ENCODE measurements at regions not wholly inside any gene's neighbourhood (a gene's known extent, or its start where the extent isn't known, plus 50 kb on each side); places are given as distances from the start of the nearest gene placed in this dataset.
"Not testable (repeated sequence)": the region's sequence is repeated elsewhere in the genome, so short reads cannot be mapped to it uniquely, and the experiment has no call there.

DNA sequence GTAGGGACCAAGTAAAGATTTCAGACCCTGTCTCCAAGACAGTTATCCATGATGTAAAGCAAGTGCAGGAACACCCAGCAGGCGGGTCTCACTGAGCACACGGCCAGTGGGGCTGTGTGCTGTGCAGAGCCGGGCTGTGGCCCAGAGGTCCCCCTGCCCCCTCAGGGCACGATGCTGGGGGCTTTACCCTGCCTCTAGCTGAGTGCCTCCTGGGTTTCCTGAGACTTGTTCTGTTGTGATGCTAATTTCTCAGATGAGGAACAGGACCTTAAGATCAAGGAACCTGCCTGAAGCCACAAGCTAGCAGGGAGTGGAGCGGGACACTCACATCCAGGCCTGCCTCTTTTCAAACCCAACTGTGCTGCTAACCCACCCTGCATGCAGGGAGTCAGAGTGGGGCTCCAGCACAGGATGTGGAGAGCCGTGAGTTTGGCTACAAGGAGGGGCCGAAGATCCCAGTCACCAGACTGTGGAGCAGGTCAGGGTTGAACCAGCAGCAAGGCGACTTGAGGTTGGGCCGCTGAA is 76.1 kb upstream of the LYZL2 start:
- H3K27ac Mint-ChIP-seq: no peak overlapping the region
- no peaks in the 10 kb centered on the region for H3K36me3 Mint-ChIP-seq
- H3K9me3 ChIP-seq (ENCODE audit: low read depth): no peaks in the 10 kb centered on the region
- H3K27me3 ChIP-seq: no peaks in the 10 kb centered on the region
- no peaks in the 10 kb centered on the region for H4K20me1 ChIP-seq (ENCODE audit: low read depth)
- H3K36me3 ChIP-seq: no peaks in the 10 kb centered on the region
- no peak overlapping the region for H3K4me3 Mint-ChIP-seq
- H3K9ac ChIP-seq: no peak overlapping the region
- no peak for DNase-seq (ENCODE audit: low spot score)
- H3K9me3 Mint-ChIP-seq: peaks cover 4% of the 10 kb centered on the region
- H3K4me1 Mint-ChIP-seq: peaks cover 35% of the 10 kb centered on the region
- H3K79me2 ChIP-seq (ENCODE audit: low read depth): no peaks in the 10 kb centered on the region
- H3F3A ChIP-seq (ENCODE audit: low read depth): no peaks in the 10 kb centered on the region
- H3K4me2 ChIP-seq: peak overlapping the region; percentile 41
- peaks cover 13% of the 10 kb centered on the region for H3K27me3 Mint-ChIP-seq (ENCODE audit: insufficient read depth, low read depth)
- TF ChIP-seq, protein P1, sequence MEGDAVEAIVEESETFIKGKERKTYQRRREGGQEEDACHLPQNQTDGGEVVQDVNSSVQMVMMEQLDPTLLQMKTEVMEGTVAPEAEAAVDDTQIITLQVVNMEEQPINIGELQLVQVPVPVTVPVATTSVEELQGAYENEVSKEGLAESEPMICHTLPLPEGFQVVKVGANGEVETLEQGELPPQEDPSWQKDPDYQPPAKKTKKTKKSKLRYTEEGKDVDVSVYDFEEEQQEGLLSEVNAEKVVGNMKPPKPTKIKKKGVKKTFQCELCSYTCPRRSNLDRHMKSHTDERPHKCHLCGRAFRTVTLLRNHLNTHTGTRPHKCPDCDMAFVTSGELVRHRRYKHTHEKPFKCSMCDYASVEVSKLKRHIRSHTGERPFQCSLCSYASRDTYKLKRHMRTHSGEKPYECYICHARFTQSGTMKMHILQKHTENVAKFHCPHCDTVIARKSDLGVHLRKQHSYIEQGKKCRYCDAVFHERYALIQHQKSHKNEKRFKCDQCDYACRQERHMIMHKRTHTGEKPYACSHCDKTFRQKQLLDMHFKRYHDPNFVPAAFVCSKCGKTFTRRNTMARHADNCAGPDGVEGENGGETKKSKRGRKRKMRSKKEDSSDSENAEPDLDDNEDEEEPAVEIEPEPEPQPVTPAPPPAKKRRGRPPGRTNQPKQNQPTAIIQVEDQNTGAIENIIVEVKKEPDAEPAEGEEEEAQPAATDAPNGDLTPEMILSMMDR (IDR thresholded peaks at IDR 0.05): no peak
- no peak for TF ChIP-seq EZH2 (IDR thresholded peaks at IDR 0.05)
- TF ChIP-seq EZH2phosphoT487 (IDR thresholded peaks at IDR 0.05): no peak
- no peak overlapping the region for H3K4me3 ChIP-seq
- peaks cover 11% of the 10 kb centered on the region for H3K4me1 ChIP-seq
- H2AFZ ChIP-seq (replicated peaks): peak overlapping the region; percentile 73
- H3K27ac ChIP-seq: no peak overlapping the region

DNA sequence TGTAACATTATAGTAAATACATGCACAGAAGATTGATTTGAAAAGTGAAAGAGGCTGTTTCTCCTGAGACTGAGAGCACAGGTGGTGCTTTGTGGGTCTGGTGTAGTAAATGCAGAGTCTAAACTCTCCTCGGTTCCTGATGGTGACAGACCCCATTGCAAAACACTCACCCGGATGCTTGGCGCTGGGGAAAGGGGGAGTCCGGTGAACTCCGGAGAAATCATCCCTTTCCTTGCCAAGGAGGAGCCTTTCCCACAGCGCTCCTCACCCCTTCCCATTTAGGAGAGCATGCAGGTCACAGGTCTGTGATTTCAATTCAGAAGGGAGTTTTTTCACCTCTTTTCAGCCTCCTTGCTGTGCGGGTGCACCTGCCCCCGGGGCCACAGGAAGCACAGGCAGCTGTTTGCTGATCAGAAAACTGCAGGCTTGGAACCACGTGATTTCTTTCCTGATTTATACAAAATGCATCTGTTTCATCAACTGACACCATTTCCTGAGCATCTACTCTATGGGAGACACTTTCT is 75.6 kb upstream of the LYZL2 start:
- Histone ChIP-seq H3K27ac (no peak overlapping the region), H3K4me2 (peak overlapping the region; percentile 41), H3K27me3 (no peaks in the 10 kb centered on the region), H2AFZ (replicated peaks) (peak overlapping the region; percentile 73), H3K9ac (no peak overlapping the region), H3K79me2 (ENCODE audit: low read depth) (no peaks in the 10 kb centered on the region), H3K4me1 (peaks cover 16% of the 10 kb centered on the region), H3K9me3 (ENCODE audit: low read depth) (no peaks in the 10 kb centered on the region), H4K20me1 (ENCODE audit: low read depth) (no peaks in the 10 kb centered on the region), H3F3A (ENCODE audit: low read depth) (no peaks in the 10 kb centered on the region), H3K4me3 (no peak overlapping the region), H3K36me3 (no peaks in the 10 kb centered on the region)
- Mint-ChIP-seq H3K4me1 (peaks cover 41% of the 10 kb centered on the region), H3K4me3 (no peak overlapping the region), H3K27me3 (ENCODE audit: insufficient read depth, low read depth) (peaks cover 13% of the 10 kb centered on the region), H3K27ac (peak overlapping the region; percentile 53), H3K36me3 (no peaks in the 10 kb centered on the region), H3K9me3 (peaks cover 4% of the 10 kb centered on the region)
- TF ChIP-seq EZH2phosphoT487 (IDR thresholded peaks at IDR 0.05) (no peak), EZH2 (IDR thresholded peaks at IDR 0.05) (no peak)
- TF ChIP-seq, protein P1 (IDR thresholded peaks at IDR 0.05): no peak
- DNase-seq (ENCODE audit: low spot score): no peak

DNA sequence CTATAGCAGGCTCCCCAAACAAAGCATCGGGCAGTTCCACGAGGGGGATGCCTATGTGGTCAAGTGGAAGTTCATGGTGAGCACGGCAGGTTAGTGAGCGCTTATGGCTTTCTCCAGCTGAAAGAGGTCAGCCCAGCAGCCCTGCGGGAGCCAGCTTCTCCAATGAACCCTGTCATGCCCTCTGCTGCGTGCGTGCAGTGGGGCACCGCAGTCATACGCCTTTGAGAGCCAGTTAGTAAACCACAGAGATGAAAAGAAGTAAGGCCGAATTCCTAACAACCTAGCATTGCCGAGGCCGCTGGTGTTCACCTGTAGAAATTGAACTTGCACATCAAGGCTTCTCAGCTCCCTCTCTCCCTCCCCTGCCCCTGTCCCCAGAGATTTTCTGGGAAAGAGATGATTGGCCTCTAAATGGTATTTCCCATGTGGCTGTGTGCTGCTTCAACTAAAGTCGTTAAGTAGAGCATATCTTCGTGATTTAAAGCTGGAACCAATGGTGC is 75.1 kb upstream of the LYZL2 start:
- H3K4me3 Mint-ChIP-seq: not testable (repeated sequence)

DNA sequence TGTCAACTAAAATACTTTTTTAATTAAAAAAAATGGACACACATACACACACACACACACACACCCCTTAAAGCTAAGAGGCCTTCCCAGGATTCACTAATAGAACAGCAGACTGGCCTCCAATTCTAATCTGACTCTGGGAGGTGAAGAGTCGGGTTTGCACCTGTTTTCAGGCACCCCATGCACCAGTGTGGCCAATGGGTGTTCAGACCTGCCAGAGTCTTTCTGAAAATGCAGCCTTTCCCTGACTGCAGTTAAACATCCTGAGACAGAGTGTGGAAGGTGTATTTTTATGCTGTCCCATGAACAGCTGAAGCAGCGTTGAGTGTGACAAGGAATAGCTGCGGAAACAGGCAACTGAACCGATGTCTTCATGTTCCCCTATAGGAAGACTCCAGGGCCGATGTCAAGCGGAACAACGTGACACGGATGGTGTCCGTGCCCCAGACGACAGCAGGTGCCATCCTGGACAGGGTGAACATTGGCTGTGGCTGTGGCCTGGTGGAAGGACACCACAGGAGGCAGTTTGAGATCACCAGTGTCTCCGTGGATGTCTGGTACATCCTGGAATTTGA is 74.6 kb upstream of the LYZL2 start:
- Mint-ChIP-seq H3K9me3 (peaks cover 2% of the 10 kb centered on the region), H3K4me3 (no peak overlapping the region), H3K27me3 (ENCODE audit: insufficient read depth, low read depth) (peaks cover 7% of the 10 kb centered on the region), H3K27ac (no peak overlapping the region), H3K4me1 (peaks cover 49% of the 10 kb centered on the region), H3K36me3 (no peaks in the 10 kb centered on the region)
- Histone ChIP-seq H3K27ac (no peak overlapping the region), H3K36me3 (no peaks in the 10 kb centered on the region), H3K4me2 (no peak overlapping the region), H3K9me3 (ENCODE audit: low read depth) (no peaks in the 10 kb centered on the region), H3F3A (ENCODE audit: low read depth) (no peaks in the 10 kb centered on the region), H2AFZ (replicated peaks) (no peak overlapping the region), H3K79me2 (ENCODE audit: low read depth) (no peaks in the 10 kb centered on the region), H3K9ac (no peak overlapping the region), H3K4me3 (no peak overlapping the region), H4K20me1 (ENCODE audit: low read depth) (no peaks in the 10 kb centered on the region), H3K4me1 (peaks cover 19% of the 10 kb centered on the region), H3K27me3 (no peaks in the 10 kb centered on the region)
- DNase-seq (ENCODE audit: low spot score): no peak
- TF ChIP-seq EZH2phosphoT487 (IDR thresholded peaks at IDR 0.05) (no peak), EZH2 (IDR thresholded peaks at IDR 0.05) (no peak)
- TF ChIP-seq, protein P1 (IDR thresholded peaks at IDR 0.05): no peak

More for the DNA sequence above, 75.1 kb upstream of the LYZL2 start:
- H3K9me3 ChIP-seq (ENCODE audit: low read depth); H3K4me2 ChIP-seq; H3K27ac ChIP-seq; H3K9ac ChIP-seq; DNase-seq (ENCODE audit: low spot score); H3K27me3 ChIP-seq; H3K9me3 Mint-ChIP-seq; H3F3A ChIP-seq (ENCODE audit: low read depth); H3K36me3 Mint-ChIP-seq; H4K20me1 ChIP-seq (ENCODE audit: low read depth); H3K79me2 ChIP-seq (ENCODE audit: low read depth); H3K4me3 ChIP-seq; H3K36me3 ChIP-seq; H2AFZ ChIP-seq (replicated peaks); H3K27ac Mint-ChIP-seq: not testable (repeated sequence)
- peaks cover 19% of the 10 kb centered on the region for H3K4me1 ChIP-seq
- Mint-ChIP-seq H3K27me3 (ENCODE audit: insufficient read depth, low read depth) (peaks cover 13% of the 10 kb centered on the region), H3K4me1 (peaks cover 45% of the 10 kb centered on the region)

DNA sequence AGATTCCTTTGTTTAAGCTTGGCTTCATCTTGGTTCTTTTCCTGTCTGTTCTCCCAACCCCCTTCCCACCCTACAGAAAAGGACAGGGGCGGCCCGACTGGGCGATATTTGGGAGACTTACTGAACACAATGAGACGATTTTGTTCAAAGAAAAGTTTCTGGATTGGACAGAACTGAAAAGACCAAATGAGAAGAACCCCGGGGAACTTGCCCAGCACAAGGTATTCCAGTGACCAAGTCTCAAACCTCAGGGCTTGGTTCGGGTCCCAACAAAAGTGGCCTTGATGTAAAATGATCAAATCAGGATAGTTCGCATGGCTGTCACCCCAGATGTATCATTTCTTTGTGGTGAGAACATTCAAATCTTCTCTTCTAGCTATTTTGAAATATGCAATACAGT is 73.9 kb upstream of the LYZL2 start:
- H3F3A ChIP-seq (ENCODE audit: low read depth); H3K9ac ChIP-seq; H4K20me1 ChIP-seq (ENCODE audit: low read depth); H3K36me3 ChIP-seq; H3K9me3 Mint-ChIP-seq; H3K4me3 Mint-ChIP-seq; H2AFZ ChIP-seq (replicated peaks); H3K27ac ChIP-seq; H3K9me3 ChIP-seq (ENCODE audit: low read depth); H3K27me3 ChIP-seq; H3K4me3 ChIP-seq; H3K4me2 ChIP-seq; H3K27me3 Mint-ChIP-seq (ENCODE audit: insufficient read depth, low read depth); DNase-seq (ENCODE audit: low spot score); H3K79me2 ChIP-seq (ENCODE audit: low read depth); H3K27ac Mint-ChIP-seq; H3K36me3 Mint-ChIP-seq: not testable (repeated sequence)
- H3K4me1 Mint-ChIP-seq: peaks cover 49% of the 10 kb centered on the region
- peaks cover 19% of the 10 kb centered on the region for H3K4me1 ChIP-seq
